Ovary (tissue), 7 donors: ENCODE measurements at regions not wholly inside any gene's neighbourhood (a gene's known extent, or its start where the extent isn't known, plus 50 kb on each side); places are given as distances from the start of the nearest gene placed in this dataset.

ENCODE experiments used
- DNase-seq, 5 donors: peaks; one replicate each; pipeline ENCODE4 v3.0.0-alpha.2; 2019 to 2020
- H3K27ac ChIP-seq, 2 donors: fragments of 200-600 bp; one replicate each; pipeline versions ENCODE4 v1.5.1 to v1.8.0; 2019 to 2022
- H3K27me3 ChIP-seq: fragments of 200-600 bp; one replicate; pipeline ENCODE4 v1.8.0; 2022
- H3K36me3 ChIP-seq: fragments of 200-600 bp; sonication (generic); one replicate; pipeline ENCODE4 v1.5.1; 2019
- H3K4me1 ChIP-seq: one replicate; pipeline ENCODE4 v1.8.1; 2013; ENCODE audit warnings: mild to moderate bottlenecking, moderate library complexity; ENCODE audit not compliant: insufficient read depth
- H3K4me3 ChIP-seq: fragments of 200-600 bp; sonication (generic); one replicate; pipeline ENCODE4 v1.5.1; 2017
- H3K9me3 ChIP-seq, 2 donors: fragments of 200-600 bp in 1 of 2; sonication (generic) in 1 of 2; one replicate each; pipeline versions ENCODE4 v1.5.1 to v1.8.1; 2013 to 2019; ENCODE audit warnings: mild to moderate bottlenecking in 1 of 2, moderate library complexity in 1 of 2
- EP300 ChIP-seq: sonication (generic); formaldehyde crosslinking; IDR thresholded peaks from one replicate; pipeline ENCODE4 v1.6.1; 2017; ENCODE audit warnings: antibody characterized with exemption
- POLR2A ChIP-seq: fragments of 450-650 bp; IDR thresholded peaks from one replicate; pipeline ENCODE4 v1.6.1; 2017; ENCODE audit warnings: antibody characterized with exemption, mild to moderate bottlenecking, moderate library complexity
- WGBS, 3 donors: extraction: QIAGEN DNeasy Blood & Tissue Kit in 1 of 3; methylation state at CpG; one replicate each; pipeline versions ENCODE4 v1.1.5 to v1.1.7; 2013 to 2017; 5-methylcytosine and 5-hydroxymethylcytosine counted together
- intact Hi-C, 4 donors: fragments of 100-400 bp; cut with DNase I; formaldehyde crosslinking; loops; one replicate each; pipeline versions ENCODE4 v1.11.0 to v1.15.1; 2022 to 2023
- TF ChIP-seq, protein P1 (sequence below), 3 donors: fragments of 450-650 bp in 2 of 3; fragments of 200-600 bp in 1 of 3; IDR thresholded peaks; one replicate each; pipeline versions ENCODE4 v1.5.1 to v1.8.0; 2016 to 2022; ENCODE audit warnings: antibody characterized with exemption in 3 of 3, mild to moderate bottlenecking in 1 of 3
- donor health status: DM: no; HTN: no; CAD: no; lungs with moderate emphysema.
- donor health status: DM: no; HTN: no; CAD: no.
- donor health status: Bipolar disorder and iron deficiency.
- donor health status: DM: no; HTN: no; CAD: no.
- donor health status: DM: yes; HTN: yes; CAD: no.

GRCh38 chr3:72120039-72120438 lies 335.1 kb upstream of the PROK2 start:
- TF ChIP-seq POLR2A: no peak
- no peak for TF ChIP-seq EP300
- TF ChIP-seq, protein P1, sequence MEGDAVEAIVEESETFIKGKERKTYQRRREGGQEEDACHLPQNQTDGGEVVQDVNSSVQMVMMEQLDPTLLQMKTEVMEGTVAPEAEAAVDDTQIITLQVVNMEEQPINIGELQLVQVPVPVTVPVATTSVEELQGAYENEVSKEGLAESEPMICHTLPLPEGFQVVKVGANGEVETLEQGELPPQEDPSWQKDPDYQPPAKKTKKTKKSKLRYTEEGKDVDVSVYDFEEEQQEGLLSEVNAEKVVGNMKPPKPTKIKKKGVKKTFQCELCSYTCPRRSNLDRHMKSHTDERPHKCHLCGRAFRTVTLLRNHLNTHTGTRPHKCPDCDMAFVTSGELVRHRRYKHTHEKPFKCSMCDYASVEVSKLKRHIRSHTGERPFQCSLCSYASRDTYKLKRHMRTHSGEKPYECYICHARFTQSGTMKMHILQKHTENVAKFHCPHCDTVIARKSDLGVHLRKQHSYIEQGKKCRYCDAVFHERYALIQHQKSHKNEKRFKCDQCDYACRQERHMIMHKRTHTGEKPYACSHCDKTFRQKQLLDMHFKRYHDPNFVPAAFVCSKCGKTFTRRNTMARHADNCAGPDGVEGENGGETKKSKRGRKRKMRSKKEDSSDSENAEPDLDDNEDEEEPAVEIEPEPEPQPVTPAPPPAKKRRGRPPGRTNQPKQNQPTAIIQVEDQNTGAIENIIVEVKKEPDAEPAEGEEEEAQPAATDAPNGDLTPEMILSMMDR (IDR thresholded peaks at IDR 0.05): no peak
- Histone ChIP-seq H3K4me1 (no peaks in the 10 kb centered on the region), H3K27ac (no peak overlapping the region), H3K36me3 (no peaks in the 10 kb centered on the region), H3K27me3 (no peaks in the 10 kb centered on the region), H3K4me3 (no peak overlapping the region), H3K9me3 (no peaks in the 10 kb centered on the region)
- WGBS, 3 donors: 94 to 97% (median 95%) methylated on average over 4 of the region's 4 CpGs
- intact Hi-C loops: no loop called here
- DNase-seq: no peak

- Histone ChIP-seq H3K27me3 (no peaks in the 10 kb centered on the region), H3K4me1 (no peaks in the 10 kb centered on the region), H3K36me3 (no peaks in the 10 kb centered on the region), H3K4me3 (no peak overlapping the region), H3K9me3 (no peaks in the 10 kb centered on the region), H3K27ac (no peak overlapping the region)
- no peak for DNase-seq
- TF ChIP-seq POLR2A (no peak), EP300 (no peak)
- TF ChIP-seq, protein P1 (IDR thresholded peaks at IDR 0.05): no peak
- intact Hi-C loops: no loop called here
Observed at GRCh38 chr3:72118628-72119027, 333.7 kb upstream of the PROK2 start.

- intact Hi-C loops: no loop called here
Observed at GRCh38 chr3:72116226-72116625, 331.3 kb upstream of the PROK2 start.

GRCh38 chr3:72115307-72115706 lies 330.4 kb upstream of the PROK2 start:
- Histone ChIP-seq H3K4me3 (no peak overlapping the region), H3K27me3 (no peaks in the 10 kb centered on the region), H3K9me3 (no peaks in the 10 kb centered on the region), H3K4me1 (no peaks in the 10 kb centered on the region), H3K27ac (no peak overlapping the region), H3K36me3 (no peaks in the 10 kb centered on the region)
- DNase-seq: no peak
- WGBS, 3 donors: 95 to 96% (median 96%) methylated on average over 6 of the region's 6 CpGs
- TF ChIP-seq EP300: no peak
- no peak for TF ChIP-seq POLR2A
- TF ChIP-seq, protein P1 (IDR thresholded peaks at IDR 0.05): no peak
- intact Hi-C loops: no loop called here

More at GRCh38 chr3:72116226-72116625, 331.3 kb upstream of the PROK2 start:
- Histone ChIP-seq H3K9me3 (no peaks in the 10 kb centered on the region), H3K27ac (no peak overlapping the region), H3K4me1 (no peaks in the 10 kb centered on the region), H3K36me3 (no peaks in the 10 kb centered on the region), H3K27me3 (no peaks in the 10 kb centered on the region), H3K4me3 (no peak overlapping the region)
- DNase-seq: no peak
- 92 to 94% (median 94%) methylated on average over 7 of the region's 7 CpGs for WGBS, 3 donors
- TF ChIP-seq EP300 (no peak), POLR2A (no peak)
- TF ChIP-seq, protein P1 (IDR thresholded peaks at IDR 0.05): no peak

GRCh38 chr3:72114773-72115172 lies 329.8 kb upstream of the PROK2 start:
- TF ChIP-seq EP300 (no peak), POLR2A (no peak)
- TF ChIP-seq, protein P1 (IDR thresholded peaks at IDR 0.05): no peak
- H3K4me3 ChIP-seq: no peak overlapping the region
- no peaks in the 10 kb centered on the region for H3K9me3 ChIP-seq
- no peak for DNase-seq
- 64 to 68% (median 66%) methylated on average over 5 of the region's 5 CpGs for WGBS, 3 donors
- no peaks in the 10 kb centered on the region for H3K36me3 ChIP-seq
- intact Hi-C loops: no loop called here
- no peaks in the 10 kb centered on the region for H3K4me1 ChIP-seq
- H3K27me3 ChIP-seq: no peaks in the 10 kb centered on the region
- H3K27ac ChIP-seq: no peak overlapping the region
